HUDEP-2 (cell line): ENCODE measurements at regions not wholly inside any gene's neighbourhood (a gene's known extent, or its start where the extent isn't known, plus 50 kb on each side); places are given as distances from the start of the nearest gene placed in this dataset.
"Not testable (repeated sequence)": the region's sequence is repeated elsewhere in the genome, so short reads cannot be mapped to it uniquely, and the experiment has no call there.

Experiments used
- DNase-seq, 76 experiments: peaks; one replicate each; lab custom pipeline; 2025; ENCODE audit not compliant: unreplicated experiment in 76 of 76; lab: John Stamatoyannopoulos, UW

GRCh38 chr3:72036899-72037298 is 252.0 kb upstream of the PROK2 start:
- DNase-seq: no peak

GRCh38 chr3:72035606-72036005 is 250.7 kb upstream of the PROK2 start:
- DNase-seq: no peak

GRCh38 chr3:72034986-72035385 is 250.0 kb upstream of the PROK2 start:
- peak in 27 of 76 experiments; percentile 1 to 56 (median 11) for DNase-seq

GRCh38 chr3:72033666-72034428 is 248.9 kb upstream of the PROK2 start:
- DNase-seq: no peak

- no peak for DNase-seq
Observed at GRCh38 chr3:72032441-72033135, 247.6 kb upstream of the PROK2 start.

- no peak for DNase-seq
Observed at GRCh38 chr3:72031581-72031980, 246.6 kb upstream of the PROK2 start.

GRCh38 chr3:72030296-72030695 is 245.3 kb upstream of the PROK2 start:
- DNase-seq: not testable (repeated sequence)

GRCh38 chr3:72028726-72029125 is 243.8 kb upstream of the PROK2 start:
- DNase-seq: not testable (repeated sequence)

GRCh38 chr3:72028307-72028706 is 243.4 kb upstream of the PROK2 start:
- not testable (repeated sequence) for DNase-seq

GRCh38 chr3:72027728-72028127 is 242.8 kb upstream of the PROK2 start:
- not testable (repeated sequence) for DNase-seq

- no peak for DNase-seq
Observed at GRCh38 chr3:72022027-72022426, 237.1 kb upstream of the PROK2 start.

GRCh38 chr3:72021531-72021930 is 236.6 kb upstream of the PROK2 start:
- DNase-seq: no peak

- DNase-seq: peak in 7 of 76 experiments; percentile 2 to 28 (median 6)
Observed at GRCh38 chr3:72018343-72018984, 233.5 kb upstream of the PROK2 start.

- no peak for DNase-seq
Observed at GRCh38 chr3:72017935-72018334, 233.0 kb upstream of the PROK2 start.

GRCh38 chr3:72017311-72017710 is 232.4 kb upstream of the PROK2 start:
- no peak for DNase-seq

GRCh38 chr3:72015463-72015862 is 230.5 kb upstream of the PROK2 start:
- DNase-seq: no peak

- DNase-seq: no peak
Observed at GRCh38 chr3:72013084-72013483, 228.1 kb upstream of the PROK2 start.

GRCh38 chr3:72012363-72012762 is 227.4 kb upstream of the PROK2 start:
- DNase-seq: no peak

GRCh38 chr3:72011485-72011884 is 226.5 kb upstream of the PROK2 start:
- DNase-seq: no peak

GRCh38 chr3:72009851-72010443 is 225.0 kb upstream of the PROK2 start:
- no peak for DNase-seq
